AML-193 (cell line): ENCODE measurements at regions not wholly inside any gene's neighbourhood (a gene's known extent, or its start where the extent isn't known, plus 50 kb on each side); places are given as distances from the start of the nearest gene placed in this dataset.
A peak's percentile ranks its signal among the peaks of the same experiment; 100 is the strongest.

Experiments
- DNase-seq, 2 experiments: peaks; one replicate each; lab custom pipeline; 2025; lab: John Stamatoyannopoulos, UW

- no peak for DNase-seq
Measured at GRCh38 chr16:87229230-87230188, 87.7 kb downstream of the C16orf95 start.

GRCh38 chr16:87230571-87230970 lies 86.6 kb downstream of the C16orf95 start:
- no peak for DNase-seq

- no peak for DNase-seq
Measured at GRCh38 chr16:87231295-87231694, 85.9 kb downstream of the C16orf95 start.

GRCh38 chr16:87231911-87232310 lies 85.3 kb downstream of the C16orf95 start:
- no peak for DNase-seq

GRCh38 chr16:87233928-87234327 lies 83.3 kb downstream of the C16orf95 start:
- no peak for DNase-seq

GRCh38 chr16:87234601-87235000 lies 82.6 kb downstream of the C16orf95 start:
- DNase-seq: no peak

- DNase-seq: peak; percentile 7 to 38
Measured at GRCh38 chr16:87235810-87236515, 81.2 kb downstream of the C16orf95 start.

GRCh38 chr16:87236516-87237115 lies 80.6 kb downstream of the C16orf95 start:
- no peak for DNase-seq

GRCh38 chr16:87238361-87238715 lies 78.9 kb downstream of the C16orf95 start:
- no peak for DNase-seq

- no peak for DNase-seq
Measured at GRCh38 chr16:87239545-87239944, 77.6 kb downstream of the C16orf95 start.

- DNase-seq: no peak
Measured at GRCh38 chr16:87240211-87241136, 76.7 kb downstream of the C16orf95 start.

- DNase-seq: no peak
Measured at GRCh38 chr16:87241137-87241771, 75.9 kb downstream of the C16orf95 start.

GRCh38 chr16:87243478-87243877 lies 73.7 kb downstream of the C16orf95 start:
- no peak for DNase-seq

- DNase-seq: no peak
Measured at GRCh38 chr16:87244636-87245197, 72.5 kb downstream of the C16orf95 start.

- DNase-seq: no peak
Measured at GRCh38 chr16:87245511-87245910, 71.7 kb downstream of the C16orf95 start.

- DNase-seq: no peak
Measured at GRCh38 chr16:87246269-87247065, 70.7 kb downstream of the C16orf95 start.

GRCh38 chr16:87248714-87249113 lies 68.5 kb downstream of the C16orf95 start:
- no peak for DNase-seq

- DNase-seq: no peak
Measured at GRCh38 chr16:87249425-87249824, 67.8 kb downstream of the C16orf95 start.

- no peak for DNase-seq
Measured at GRCh38 chr16:87250431-87250960, 66.7 kb downstream of the C16orf95 start.
